ENCODE measurements at regions not wholly inside any gene's neighbourhood (a gene's known extent, or its start where the extent isn't known, plus 50 kb on each side); places are given as distances from the start of the nearest gene placed in this dataset.

DNA sequence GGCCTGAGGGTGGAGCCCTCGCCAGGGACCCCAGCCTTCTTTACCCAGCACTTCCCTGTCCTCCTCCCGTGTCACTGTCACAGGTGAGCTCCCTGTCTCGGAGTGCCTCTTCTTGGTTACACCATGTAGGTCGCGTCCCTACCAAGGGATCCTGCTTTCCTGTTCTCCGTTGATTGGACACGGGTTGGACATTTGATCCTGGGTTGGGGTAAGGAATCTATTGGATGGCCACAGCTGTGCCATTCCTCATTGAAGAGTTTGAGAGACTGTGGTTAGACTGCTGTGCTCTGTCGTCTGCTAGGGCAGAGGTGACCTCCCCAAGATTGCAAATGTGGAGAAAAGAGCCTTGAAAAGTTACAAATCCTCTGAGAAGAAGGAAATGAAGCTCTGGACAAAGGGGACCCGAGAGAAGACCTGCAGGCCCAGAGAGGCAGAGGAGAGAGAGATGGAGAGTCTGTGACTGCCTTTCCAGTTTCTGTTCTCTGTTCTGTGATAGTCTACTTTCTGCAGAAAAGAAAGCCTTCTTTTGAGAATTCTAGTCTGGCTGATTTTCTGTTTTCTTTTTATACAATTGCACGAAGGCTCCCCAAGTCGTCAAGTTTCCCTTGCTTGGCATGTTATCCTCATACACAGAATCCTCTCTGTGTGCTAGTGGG is 325.7 kb upstream of the RGMA start:
- no peak overlapping the region for H3K4me3 Mint-ChIP-seq
- no peaks in the 10 kb centered on the region for H3K4me1 Mint-ChIP-seq
- H3K27ac Mint-ChIP-seq = no peak overlapping the region
- H3K36me3 Mint-ChIP-seq (ENCODE audit: low read depth) = no peaks in the 10 kb centered on the region
- no peaks in the 10 kb centered on the region for H3K9me3 Mint-ChIP-seq
- peaks cover 6% of the 10 kb centered on the region for H3K27me3 Mint-ChIP-seq
- ATAC-seq (replicated peaks) = no peak

DNA sequence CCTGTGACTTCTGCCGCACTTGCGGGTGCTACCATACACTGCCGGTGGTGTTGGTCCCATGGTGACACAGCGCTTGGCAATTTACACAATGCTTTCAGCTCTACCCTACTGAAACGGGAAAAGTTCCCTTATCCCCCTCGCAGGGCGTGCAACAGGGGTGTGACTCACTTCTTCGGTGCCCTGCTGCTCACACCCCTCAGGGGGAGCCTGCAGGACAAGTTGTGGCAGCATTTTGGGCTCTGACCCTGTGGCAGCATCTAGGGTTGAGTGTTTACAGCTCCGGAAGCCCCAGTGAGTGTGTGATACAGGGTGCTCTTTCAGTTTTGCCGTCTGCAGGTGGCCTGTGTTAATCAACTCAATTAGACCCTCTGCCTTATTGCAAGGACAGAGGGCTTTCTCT is 324.7 kb upstream of the RGMA start:
- H3K27ac Mint-ChIP-seq = no peak overlapping the region
- H3K4me3 Mint-ChIP-seq = no peak overlapping the region
- H3K4me1 Mint-ChIP-seq = no peaks in the 10 kb centered on the region
- H3K36me3 Mint-ChIP-seq (ENCODE audit: low read depth) = no peaks in the 10 kb centered on the region
- H3K9me3 Mint-ChIP-seq = no peaks in the 10 kb centered on the region
- peaks cover 6% of the 10 kb centered on the region for H3K27me3 Mint-ChIP-seq
- ATAC-seq (replicated peaks) = no peak

DNA sequence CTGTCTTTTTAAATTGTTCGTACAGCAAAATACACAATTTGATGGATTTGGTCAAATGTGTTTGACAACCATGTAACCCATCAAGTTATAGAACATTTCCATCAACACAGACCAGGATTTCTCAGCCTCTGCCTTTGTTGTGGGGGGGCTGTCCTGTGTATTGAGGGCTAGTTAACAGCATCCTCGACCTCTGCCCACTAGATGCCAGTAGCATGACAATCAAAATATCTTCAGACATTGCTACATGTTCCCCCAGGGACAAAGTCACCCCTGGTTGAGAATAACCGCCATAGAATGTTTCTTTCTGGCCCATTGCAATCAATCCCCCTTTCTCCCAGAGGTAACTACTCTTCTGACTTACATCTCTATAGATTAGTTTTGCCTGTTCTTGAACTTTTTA is 310.1 kb upstream of the RGMA start:
- H3K36me3 Mint-ChIP-seq (ENCODE audit: low read depth) = no peaks in the 10 kb centered on the region
- H3K4me1 Mint-ChIP-seq = no peaks in the 10 kb centered on the region
- no peak for ATAC-seq (replicated peaks)
- H3K27ac Mint-ChIP-seq = no peak overlapping the region
- H3K9me3 Mint-ChIP-seq = no peaks in the 10 kb centered on the region
- H3K4me3 Mint-ChIP-seq = no peak overlapping the region
- peaks cover 9% of the 10 kb centered on the region for H3K27me3 Mint-ChIP-seq

DNA sequence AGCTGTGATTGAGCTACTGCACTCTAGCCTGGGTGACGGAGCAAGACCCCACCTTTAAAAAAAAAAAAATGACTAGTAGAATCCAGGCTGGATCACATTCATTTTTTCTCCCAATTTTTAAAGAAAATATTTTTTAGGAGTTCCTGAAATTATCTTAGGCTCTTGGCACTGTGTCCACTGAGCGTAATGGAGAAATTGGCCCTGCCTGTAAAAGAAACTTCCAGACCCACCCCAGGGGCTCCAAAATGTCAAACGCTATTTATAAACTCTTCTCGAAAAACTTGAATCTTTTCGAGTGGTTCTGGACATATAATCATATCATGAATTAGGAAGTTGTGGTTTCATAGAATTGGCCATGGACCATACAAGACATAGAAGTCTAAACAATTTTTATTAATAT is 300.2 kb upstream of the RGMA start:
- H3K27ac Mint-ChIP-seq = no peak overlapping the region
- H3K36me3 Mint-ChIP-seq (ENCODE audit: low read depth) = no peaks in the 10 kb centered on the region
- H3K27me3 Mint-ChIP-seq = no peaks in the 10 kb centered on the region
- no peaks in the 10 kb centered on the region for H3K4me1 Mint-ChIP-seq
- no peak overlapping the region for H3K4me3 Mint-ChIP-seq
- peaks cover 3% of the 10 kb centered on the region for H3K9me3 Mint-ChIP-seq
- ATAC-seq (replicated peaks) = no peak

DNA sequence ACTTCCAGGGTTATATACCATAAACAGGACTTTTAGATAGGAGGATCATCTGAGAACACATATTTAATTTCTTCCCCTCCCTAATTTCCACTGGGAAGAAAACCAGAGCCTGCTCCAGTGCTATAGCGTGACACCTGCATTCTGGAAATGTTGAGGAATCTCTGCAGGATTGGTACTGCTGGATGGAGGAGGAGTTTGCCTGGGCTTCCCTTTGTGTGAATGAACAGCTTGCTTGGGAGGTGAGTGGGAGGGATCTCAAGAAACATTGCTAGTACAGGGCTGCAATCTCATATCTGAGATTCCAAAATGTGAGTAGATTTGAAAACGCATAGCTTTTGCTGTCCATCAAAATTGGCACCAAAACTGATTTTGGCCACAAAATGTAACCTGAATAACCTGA is 295.9 kb upstream of the RGMA start:
- Mint-ChIP-seq H3K27me3 (no peaks in the 10 kb centered on the region), H3K27ac (no peak overlapping the region), H3K36me3 (ENCODE audit: low read depth) (no peaks in the 10 kb centered on the region), H3K9me3 (no peaks in the 10 kb centered on the region), H3K4me3 (no peak overlapping the region), H3K4me1 (no peaks in the 10 kb centered on the region)
- ATAC-seq (replicated peaks) = no peak

DNA sequence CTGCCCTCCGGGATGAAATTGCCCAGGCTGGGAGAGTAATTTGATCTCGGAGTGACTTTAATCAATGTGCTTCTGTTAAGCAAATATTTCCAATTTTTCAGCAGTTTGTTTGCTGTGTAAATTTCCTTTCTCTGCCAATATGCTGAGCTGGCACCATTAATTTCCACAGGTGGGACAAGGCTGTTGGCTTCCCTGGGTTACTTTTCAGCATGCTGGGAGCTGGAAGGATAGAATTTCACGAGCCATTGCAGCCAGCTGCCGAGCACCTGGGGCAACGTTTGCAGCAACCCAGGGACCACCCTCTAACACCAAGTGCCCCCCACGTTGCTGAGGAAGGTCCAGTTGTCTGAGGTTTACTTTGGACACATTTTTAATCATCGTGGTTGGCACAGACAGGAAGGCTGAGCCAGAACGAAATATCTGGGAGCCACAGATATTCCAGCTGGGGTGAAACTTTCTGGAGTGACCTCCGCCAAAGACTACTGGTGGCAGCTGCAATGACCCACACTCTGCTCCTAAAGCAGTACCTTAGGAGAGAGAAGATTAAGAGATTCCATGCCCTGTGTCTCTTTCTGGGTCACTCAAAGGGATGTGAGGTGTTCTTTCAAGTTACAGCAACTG is 293.3 kb upstream of the RGMA start:
- H3K27me3 Mint-ChIP-seq = no peaks in the 10 kb centered on the region
- no peak overlapping the region for H3K27ac Mint-ChIP-seq
- H3K4me3 Mint-ChIP-seq = no peak overlapping the region
- H3K4me1 Mint-ChIP-seq = no peaks in the 10 kb centered on the region
- H3K36me3 Mint-ChIP-seq (ENCODE audit: low read depth) = no peaks in the 10 kb centered on the region
- H3K9me3 Mint-ChIP-seq = no peaks in the 10 kb centered on the region
- no peak for ATAC-seq (replicated peaks)

DNA sequence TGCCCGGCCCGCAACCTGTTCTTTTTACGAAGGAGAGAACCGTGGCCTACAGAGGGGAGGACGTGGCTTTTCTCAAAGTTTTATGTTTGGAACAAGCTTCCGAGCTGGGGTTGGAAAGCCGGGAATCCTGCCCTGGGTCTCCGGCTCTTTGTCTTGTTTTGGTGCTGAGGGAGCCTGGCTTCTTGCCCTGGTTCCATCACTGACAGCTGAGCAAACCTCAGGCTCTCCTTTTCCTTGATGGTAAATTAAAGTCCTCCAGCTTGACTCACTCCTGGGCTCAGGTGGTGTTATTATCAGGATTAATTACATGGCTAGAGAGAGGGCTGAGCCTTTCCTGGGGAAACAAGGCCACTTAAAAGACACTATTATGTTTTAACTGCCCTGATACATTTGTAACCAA is 289.5 kb upstream of the RGMA start:
- no peak for ATAC-seq (replicated peaks)
- no peaks in the 10 kb centered on the region for H3K9me3 Mint-ChIP-seq
- no peaks in the 10 kb centered on the region for H3K36me3 Mint-ChIP-seq (ENCODE audit: low read depth)
- no peak overlapping the region for H3K27ac Mint-ChIP-seq
- no peak overlapping the region for H3K4me3 Mint-ChIP-seq
- peaks cover 9% of the 10 kb centered on the region for H3K27me3 Mint-ChIP-seq
- no peaks in the 10 kb centered on the region for H3K4me1 Mint-ChIP-seq

DNA sequence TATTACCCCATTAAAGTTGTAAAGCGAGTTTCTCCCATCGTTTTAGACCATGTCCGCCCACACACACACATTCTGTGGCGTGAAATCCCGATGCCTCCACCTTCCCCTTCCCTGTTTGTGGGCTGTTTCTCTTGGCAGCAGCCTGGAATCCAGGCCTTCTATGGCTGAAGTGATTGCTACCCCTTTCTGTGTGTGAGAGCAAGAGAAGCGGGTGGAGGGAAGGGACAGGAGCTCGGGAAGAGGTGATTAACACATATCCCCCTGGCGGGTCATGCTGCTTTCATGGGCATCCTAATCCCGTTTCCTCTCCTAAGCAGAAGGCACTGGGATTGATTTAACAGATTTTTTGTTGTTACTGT is 283.8 kb upstream of the RGMA start:
- no peak overlapping the region for H3K4me3 Mint-ChIP-seq
- H3K27me3 Mint-ChIP-seq = peaks cover 18% of the 10 kb centered on the region
- H3K27ac Mint-ChIP-seq = no peak overlapping the region
- H3K36me3 Mint-ChIP-seq (ENCODE audit: low read depth) = no peaks in the 10 kb centered on the region
- ATAC-seq (replicated peaks) = no peak
- H3K4me1 Mint-ChIP-seq = no peaks in the 10 kb centered on the region
- H3K9me3 Mint-ChIP-seq = no peaks in the 10 kb centered on the region

DNA sequence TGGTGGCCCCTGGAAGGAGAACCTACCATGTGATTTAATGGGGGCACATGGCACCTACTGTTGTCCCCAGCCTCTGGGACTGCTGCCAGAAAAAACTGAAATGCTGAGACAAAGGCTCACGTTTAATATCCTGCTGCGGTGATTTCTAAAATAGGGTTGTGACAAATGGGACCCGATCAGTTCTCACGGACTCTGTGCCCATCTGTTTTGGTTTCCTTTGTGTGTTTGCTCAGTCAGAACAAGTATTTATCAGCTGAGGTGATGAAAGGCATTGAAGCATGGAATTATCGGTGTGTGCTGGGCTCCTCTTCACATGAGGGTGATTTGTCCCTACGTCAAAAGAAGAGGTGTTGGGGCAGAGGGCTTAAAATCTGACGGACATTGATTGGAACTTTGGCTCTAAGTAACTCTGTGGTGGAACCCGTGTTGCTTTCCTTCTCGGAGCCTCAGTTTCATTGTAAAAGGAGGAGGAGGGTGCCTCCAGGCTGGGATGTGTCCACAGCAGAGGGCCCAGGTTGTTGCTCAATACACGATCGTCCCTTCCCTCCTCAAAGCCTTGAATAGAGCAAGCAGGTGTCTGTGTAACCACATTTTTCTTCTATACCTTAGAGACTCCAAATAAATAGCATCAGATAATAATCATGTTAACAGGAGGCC is 283.3 kb upstream of the RGMA start:
- Mint-ChIP-seq H3K27me3 (peaks cover 18% of the 10 kb centered on the region), H3K4me3 (no peak overlapping the region), H3K9me3 (no peaks in the 10 kb centered on the region), H3K4me1 (no peaks in the 10 kb centered on the region), H3K36me3 (ENCODE audit: low read depth) (no peaks in the 10 kb centered on the region), H3K27ac (no peak overlapping the region)
- no peak for ATAC-seq (replicated peaks)

DNA sequence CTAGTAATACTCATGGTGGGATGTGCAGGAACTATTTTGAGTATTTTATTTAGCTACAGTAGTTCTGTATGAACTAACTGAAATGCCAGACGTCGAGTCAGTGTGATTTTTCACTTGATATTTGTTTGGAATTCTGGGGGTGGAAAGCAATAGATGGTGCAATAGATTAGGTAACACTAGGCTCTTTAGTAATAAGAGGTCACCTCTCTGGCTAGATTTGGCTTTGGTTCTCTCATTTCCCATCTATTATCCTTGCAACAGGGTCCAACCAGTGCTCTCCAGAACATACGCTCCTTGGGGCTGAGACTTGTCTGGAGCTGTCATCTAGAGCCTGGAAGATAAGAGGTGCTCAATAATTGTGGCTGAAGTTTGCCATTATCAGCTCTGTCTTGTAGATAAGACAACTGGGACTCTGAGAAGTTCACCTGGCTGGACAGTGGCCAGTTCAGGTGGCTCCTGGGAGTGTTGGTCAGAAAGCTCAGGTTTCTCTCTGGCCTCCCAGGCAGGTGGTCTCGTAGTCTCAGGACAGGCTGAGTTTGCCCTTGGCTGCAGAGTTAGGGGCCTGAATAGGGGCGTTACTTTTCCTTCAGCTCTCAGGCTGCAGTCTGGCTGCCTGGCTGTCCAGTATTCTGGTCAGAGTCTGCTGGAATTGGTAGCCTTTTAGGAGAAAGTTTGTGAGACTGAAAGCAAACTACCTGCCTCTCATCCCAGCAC is 277.5 kb upstream of the RGMA start:
- Mint-ChIP-seq H3K27me3 (peaks cover 25% of the 10 kb centered on the region), H3K4me3 (no peak overlapping the region), H3K36me3 (ENCODE audit: low read depth) (no peaks in the 10 kb centered on the region), H3K9me3 (no peaks in the 10 kb centered on the region), H3K4me1 (no peaks in the 10 kb centered on the region), H3K27ac (no peak overlapping the region)
- no peak for ATAC-seq (replicated peaks)

DNA sequence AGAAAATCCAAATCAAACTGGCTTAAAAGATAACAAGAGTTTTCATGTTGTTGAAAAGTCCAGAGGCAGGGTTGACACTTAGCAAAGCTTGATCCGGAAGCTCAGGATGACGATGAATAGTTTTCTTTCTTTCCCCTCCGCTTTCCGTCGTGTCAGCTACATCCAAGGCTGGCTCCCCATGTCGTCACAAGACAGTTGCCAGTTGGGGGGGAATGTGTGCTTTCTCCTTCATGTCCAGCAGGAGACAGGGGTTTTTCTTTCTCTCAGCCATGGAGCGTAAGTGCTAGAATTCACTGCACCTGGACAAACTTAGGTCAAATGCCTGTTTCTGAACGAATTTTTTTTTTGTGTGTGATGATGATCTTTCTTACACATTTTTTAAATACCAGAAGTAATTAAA is 273.8 kb upstream of the RGMA start:
- no peak for ATAC-seq (replicated peaks)
- H3K27me3 Mint-ChIP-seq = peaks cover 17% of the 10 kb centered on the region
- H3K9me3 Mint-ChIP-seq = no peaks in the 10 kb centered on the region
- no peak overlapping the region for H3K4me3 Mint-ChIP-seq
- no peak overlapping the region for H3K27ac Mint-ChIP-seq
- no peaks in the 10 kb centered on the region for H3K4me1 Mint-ChIP-seq
- no peaks in the 10 kb centered on the region for H3K36me3 Mint-ChIP-seq (ENCODE audit: low read depth)

DNA sequence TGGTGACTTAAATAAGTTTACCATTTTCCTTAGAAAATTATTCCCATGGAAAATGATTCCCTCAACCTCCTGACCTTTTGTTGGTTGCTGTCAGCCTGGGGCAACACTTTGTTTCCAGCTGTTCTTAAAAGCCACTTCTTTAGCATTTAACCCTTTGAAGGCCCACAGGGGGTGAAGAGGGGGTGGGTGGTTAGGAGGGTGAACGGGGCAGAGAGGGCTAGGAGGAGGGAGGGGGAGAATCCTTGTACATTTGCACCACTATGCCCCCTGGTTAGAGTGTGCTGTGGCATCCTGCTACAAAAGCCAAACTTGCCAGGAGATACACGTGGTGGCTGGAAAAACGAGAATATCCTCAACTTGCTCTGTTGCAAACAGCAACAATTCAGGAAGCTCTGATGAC is 273.2 kb upstream of the RGMA start:
- Mint-ChIP-seq H3K9me3 (no peaks in the 10 kb centered on the region), H3K4me1 (no peaks in the 10 kb centered on the region), H3K36me3 (ENCODE audit: low read depth) (no peaks in the 10 kb centered on the region), H3K27ac (no peak overlapping the region), H3K27me3 (peaks cover 17% of the 10 kb centered on the region), H3K4me3 (no peak overlapping the region)
- no peak for ATAC-seq (replicated peaks)

DNA sequence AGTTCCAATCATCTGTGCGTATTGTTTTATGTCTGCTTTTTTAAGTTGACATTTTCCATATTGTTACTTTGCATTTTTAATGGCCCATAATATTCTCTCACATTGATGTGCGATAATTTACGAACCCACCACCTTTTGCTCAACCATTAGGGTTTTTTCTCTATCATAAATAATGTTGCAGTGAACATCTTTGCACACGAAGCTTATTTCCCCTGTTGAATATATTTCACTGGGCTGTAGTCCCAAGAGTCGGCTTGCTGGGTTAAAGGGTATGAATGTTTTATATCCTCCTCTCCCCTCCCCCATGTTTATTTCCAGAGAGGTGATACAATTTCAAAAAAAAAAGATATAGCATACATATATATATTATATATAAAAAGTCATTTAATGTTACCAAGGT is 272.7 kb upstream of the RGMA start:
- Mint-ChIP-seq H3K27me3 (peaks cover 17% of the 10 kb centered on the region), H3K9me3 (no peaks in the 10 kb centered on the region), H3K4me3 (no peak overlapping the region), H3K4me1 (no peaks in the 10 kb centered on the region), H3K36me3 (ENCODE audit: low read depth) (no peaks in the 10 kb centered on the region), H3K27ac (no peak overlapping the region)
- ATAC-seq (replicated peaks) = no peak

DNA sequence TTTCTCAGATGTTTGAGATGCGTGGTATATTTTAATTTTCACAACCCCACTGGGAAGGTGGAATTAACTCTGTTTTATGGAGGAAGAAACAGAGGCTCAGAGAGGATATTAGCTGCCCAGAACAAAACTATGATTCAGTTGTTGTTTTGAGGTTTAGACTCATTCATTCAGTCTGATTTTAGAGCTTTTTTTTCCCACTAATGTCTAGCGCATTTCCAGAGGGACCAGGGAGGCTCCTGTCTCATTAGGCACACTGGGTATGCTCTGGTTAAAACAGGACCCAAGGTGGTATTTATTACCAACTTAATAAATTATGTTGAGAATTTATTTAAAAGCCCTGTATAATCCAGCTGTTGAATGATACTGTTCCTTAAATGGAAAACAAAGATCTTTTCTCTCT is 272.0 kb upstream of the RGMA start:
- Mint-ChIP-seq H3K27me3 (peaks cover 12% of the 10 kb centered on the region), H3K9me3 (no peaks in the 10 kb centered on the region), H3K36me3 (ENCODE audit: low read depth) (no peaks in the 10 kb centered on the region), H3K27ac (no peak overlapping the region), H3K4me3 (no peak overlapping the region), H3K4me1 (no peaks in the 10 kb centered on the region)
- ATAC-seq (replicated peaks) = no peak

DNA sequence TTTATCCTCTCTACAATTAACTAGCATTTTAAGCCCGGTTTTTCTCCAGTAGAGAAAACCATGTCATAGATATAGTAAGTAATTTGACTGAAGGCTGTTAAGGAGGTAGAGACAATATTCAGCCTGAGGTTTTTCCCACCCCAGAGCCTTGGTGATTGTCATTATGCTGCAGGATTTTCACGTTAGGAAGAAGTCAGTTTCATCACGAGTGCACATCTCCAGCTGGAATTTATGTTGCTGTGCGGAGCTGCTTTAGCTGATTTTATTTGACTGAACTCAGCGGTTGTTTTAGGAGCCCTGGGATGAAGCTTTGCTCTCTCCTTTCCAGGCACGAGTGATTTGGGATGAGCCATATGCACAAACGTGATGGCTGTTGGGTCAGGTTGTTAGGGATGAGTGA is 271.3 kb upstream of the RGMA start:
- no peaks in the 10 kb centered on the region for H3K36me3 Mint-ChIP-seq (ENCODE audit: low read depth)
- ATAC-seq (replicated peaks) = no peak
- H3K9me3 Mint-ChIP-seq = peaks cover 1% of the 10 kb centered on the region
- H3K4me3 Mint-ChIP-seq = no peak overlapping the region
- H3K27ac Mint-ChIP-seq = no peak overlapping the region
- H3K4me1 Mint-ChIP-seq = no peaks in the 10 kb centered on the region
- peaks cover 6% of the 10 kb centered on the region for H3K27me3 Mint-ChIP-seq
